ENCODE measurements at regions not wholly inside any gene's neighbourhood (a gene's known extent, or its start where the extent isn't known, plus 50 kb on each side); places are given as distances from the start of the nearest gene placed in this dataset.

DNA sequence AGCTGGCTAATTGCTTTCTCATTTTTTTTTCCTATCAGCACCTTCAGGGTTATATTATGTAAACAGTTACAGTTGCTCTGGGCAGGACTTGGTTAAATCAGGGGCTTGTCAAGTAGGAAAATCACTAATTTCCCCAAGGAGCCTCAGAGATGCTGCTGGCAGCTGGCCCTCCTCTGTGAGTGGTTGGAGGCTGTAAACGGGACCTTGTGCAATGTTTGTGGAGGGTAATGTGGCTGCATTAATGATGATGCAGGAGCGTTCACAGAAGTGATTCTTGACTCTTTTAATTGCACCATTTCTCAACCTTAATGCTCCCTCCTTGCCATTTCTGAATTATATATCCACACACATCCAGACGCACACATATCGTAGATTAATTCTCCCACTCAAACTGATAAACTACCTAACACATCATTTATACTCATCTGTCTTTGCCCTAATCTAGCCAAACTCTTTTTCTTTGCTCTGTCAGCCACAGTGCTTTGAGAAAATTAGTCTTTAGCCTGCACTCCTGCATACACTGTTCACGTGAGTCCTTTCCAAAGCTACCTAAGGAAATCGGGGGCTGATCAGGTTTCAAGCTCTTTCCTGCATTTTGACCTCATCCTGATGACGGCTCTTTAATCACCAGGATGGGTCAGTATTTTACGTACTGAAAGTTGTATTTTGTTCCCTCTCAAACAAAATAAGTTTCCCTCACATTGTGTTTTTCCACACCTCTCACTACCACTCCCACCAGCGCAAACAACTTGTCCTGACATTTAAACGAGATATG, 154.4 kb upstream of the PIRT start:
- TF ChIP-seq, protein P1, sequence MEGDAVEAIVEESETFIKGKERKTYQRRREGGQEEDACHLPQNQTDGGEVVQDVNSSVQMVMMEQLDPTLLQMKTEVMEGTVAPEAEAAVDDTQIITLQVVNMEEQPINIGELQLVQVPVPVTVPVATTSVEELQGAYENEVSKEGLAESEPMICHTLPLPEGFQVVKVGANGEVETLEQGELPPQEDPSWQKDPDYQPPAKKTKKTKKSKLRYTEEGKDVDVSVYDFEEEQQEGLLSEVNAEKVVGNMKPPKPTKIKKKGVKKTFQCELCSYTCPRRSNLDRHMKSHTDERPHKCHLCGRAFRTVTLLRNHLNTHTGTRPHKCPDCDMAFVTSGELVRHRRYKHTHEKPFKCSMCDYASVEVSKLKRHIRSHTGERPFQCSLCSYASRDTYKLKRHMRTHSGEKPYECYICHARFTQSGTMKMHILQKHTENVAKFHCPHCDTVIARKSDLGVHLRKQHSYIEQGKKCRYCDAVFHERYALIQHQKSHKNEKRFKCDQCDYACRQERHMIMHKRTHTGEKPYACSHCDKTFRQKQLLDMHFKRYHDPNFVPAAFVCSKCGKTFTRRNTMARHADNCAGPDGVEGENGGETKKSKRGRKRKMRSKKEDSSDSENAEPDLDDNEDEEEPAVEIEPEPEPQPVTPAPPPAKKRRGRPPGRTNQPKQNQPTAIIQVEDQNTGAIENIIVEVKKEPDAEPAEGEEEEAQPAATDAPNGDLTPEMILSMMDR (IDR thresholded peaks at IDR 0.05): no peak
- no peak for TF ChIP-seq POLR2A (IDR thresholded peaks at IDR 0.05)

Measured in testis (tissue), 2 donors.